Left lobe of liver (tissue), 2 donors: ENCODE measurements at regions not wholly inside any gene's neighbourhood (a gene's known extent, or its start where the extent isn't known, plus 50 kb on each side); places are given as distances from the start of the nearest gene placed in this dataset.
A peak's percentile ranks its signal among the peaks of the same experiment; 100 is the strongest.
"Not testable (repeated sequence)": the region's sequence is repeated elsewhere in the genome, so short reads cannot be mapped to it uniquely, and the experiment has no call there.

Experiments
- ATAC-seq: fragments of 200-7000 bp; cut with Tn5 transposase; one replicate; pipeline ENCODE4 v1.9.1; 2020; ENCODE audit warnings: mild to moderate bottlenecking, moderate library complexity
- DNase-seq: peaks from one replicate; pipeline ENCODE4 v3.0.0-alpha.2; 2020; ENCODE audit warnings: low spot score
- donor health status: DM: no; HTN: no; CAD: no; lungs with moderate emphysema.
- donor health status: DM: no; HTN: yes; CAD: no.

DNA sequence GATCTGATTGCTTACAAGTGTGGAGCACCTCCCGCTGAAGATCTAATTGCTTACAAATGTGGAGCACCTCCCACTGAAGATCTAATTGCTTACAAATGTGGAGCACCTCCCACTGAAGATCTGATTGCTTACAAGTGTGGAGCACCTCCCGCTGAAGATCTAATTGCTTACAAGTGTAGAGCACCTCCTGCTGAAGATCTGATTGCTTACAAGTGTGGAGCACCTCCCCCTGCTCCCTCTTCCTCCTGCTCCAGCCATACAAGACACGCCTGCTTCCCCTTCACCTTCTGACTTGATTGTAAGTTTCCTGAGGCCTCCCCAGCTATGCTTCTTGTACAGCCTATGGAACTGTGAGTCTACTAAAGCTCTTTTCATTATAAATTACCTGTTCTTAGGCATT, 1014.9 kb downstream of the SOCS6 start:
- not testable (repeated sequence) for ATAC-seq, DNase-seq

DNA sequence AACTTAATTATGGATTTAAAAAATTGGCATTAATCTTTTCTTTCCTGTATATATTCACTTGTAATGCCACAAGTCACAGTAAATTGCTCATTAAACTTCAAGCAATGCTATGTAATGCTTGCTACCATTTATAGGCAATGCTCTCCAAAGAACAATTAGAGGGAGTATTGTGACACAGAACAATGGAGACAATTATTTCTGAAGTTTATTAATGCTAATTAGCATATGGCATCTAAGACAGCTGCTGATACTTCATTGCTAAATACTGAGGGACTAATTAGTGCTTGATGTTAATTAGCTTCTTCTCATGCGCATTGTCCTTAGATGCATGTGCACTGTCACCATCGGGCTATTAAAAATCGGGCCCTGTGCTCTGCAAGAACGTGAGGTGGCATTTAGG, 1012.8 kb downstream of the SOCS6 start:
- no peak for ATAC-seq

DNA sequence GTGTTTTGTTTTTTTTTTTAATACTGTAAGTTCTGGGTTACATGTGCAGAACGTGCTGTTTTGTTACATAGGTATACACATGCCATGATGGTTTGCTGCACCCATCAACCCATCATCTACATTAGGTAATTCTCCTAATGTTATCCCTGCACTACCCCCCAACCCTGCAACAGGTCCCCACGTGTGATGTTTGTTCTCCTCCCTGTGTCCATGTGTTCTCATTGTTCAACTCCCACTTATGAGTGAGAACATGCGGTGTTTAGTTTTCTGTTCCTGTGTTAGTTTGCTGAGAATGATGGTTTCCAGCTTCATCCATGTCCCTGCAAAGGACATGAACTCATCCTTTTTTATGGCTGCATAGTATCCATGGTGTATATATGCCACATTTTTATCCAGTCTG, 1005.4 kb downstream of the SOCS6 start:
- not testable (repeated sequence) for DNase-seq, ATAC-seq

More for the DNA sequence above, 1012.8 kb downstream of the SOCS6 start:
- DNase-seq: no peak

DNA sequence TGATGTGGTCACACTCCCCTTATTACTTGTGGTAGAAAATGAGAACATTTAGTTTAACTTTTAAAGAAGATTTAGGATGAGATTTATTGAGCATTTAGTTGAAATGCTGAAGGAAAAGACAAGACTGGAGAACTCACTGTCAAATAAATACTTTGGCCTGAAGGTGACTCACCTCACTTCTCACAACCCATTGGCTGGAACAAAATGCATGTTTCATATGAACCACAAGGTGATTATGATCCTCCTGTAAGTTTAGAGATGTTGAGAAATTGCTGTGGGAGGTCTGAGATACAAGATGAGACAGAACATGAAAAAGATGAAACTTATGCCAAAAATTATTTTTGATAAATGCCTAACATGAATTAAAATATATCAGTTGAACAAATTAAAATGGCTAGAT, 1004.5 kb downstream of the SOCS6 start:
- DNase-seq: no peak
- ATAC-seq: no peak

DNA sequence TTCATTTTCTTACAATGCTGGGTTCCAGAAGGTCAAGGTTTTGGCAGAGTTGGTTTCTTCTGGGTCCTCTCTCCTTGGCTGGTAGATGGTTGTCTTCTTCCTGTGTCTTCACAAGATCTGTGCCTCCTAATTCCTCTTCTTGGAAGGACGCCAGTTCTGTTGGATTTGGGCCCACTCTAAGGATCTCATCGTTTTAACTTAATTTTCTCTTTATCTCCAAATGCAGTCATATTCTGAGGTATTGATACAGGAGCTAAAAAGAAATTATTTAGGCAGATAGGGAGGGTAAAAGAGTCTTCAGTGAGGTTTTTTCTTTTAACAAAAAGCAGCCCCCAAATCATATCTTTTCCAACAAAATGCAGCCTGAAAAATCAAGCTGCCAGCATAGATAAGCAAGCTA, 998.4 kb downstream of the SOCS6 start:
- ATAC-seq: no peak
- DNase-seq: no peak

DNA sequence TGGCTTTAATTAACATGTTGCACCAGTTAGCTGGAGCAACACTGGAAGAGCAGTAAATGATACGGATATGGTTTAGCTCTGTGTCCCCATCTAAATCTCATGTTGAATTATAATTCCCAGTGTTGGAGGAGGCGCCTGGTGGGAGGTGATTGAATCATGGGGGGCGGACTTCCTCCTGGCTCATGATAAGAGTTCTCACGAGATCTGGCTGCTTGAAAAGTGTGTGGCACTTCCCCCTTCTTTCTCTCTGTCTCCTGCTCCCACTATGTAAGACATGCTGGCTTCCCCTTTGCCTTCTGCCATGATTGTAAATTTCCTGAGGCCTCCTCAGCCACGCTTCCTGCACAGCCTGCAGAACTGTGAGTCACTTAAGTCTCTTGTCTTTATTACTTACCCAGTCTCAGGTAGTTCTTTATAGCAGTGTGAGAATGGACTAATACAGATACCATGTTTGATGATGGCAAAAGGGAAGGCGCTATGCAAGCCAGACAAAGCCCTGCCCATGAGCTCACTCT, 963.6 kb downstream of the SOCS6 start:
- ATAC-seq (no peak), DNase-seq (no peak)

DNA sequence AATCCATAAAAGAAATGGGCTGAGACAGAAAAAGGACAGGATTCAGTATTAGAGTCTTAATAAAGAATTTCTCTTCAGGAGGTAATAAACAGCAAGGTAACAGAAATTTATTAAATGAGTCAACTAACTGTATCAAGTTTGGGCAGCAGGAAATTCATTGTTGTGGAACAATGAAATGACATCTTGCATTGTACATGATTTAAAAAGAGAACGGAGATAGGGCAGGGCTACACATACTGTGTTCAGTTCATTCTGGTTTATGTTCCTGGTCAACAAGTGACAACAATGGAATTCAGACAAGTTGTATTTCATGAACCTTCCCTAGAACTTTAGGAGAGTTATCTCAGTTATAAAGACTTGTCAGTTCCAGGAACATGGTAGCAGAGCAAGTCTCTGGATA, 961.3 kb downstream of the SOCS6 start:
- no peak for DNase-seq
- ATAC-seq: no peak

DNA sequence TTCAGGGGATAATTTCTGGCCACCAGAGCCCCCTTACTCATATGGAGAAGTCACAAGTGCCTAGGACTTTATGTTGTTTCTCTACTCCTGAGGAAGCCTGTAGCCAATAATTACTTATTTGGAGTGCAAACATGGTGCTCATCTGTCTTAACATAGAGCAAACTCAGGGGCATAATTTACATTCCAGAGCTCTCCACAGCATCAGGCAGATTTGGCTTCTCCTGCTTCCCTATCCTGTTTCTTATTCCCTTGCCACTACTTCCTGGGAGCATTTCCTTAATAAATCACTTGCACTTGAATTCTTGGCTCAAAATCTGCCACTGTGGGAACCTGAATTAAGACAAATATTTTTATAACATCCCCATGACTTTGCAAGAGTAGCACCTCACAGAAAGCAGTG, 960.9 kb downstream of the SOCS6 start:
- ATAC-seq (no peak), DNase-seq (no peak)

DNA sequence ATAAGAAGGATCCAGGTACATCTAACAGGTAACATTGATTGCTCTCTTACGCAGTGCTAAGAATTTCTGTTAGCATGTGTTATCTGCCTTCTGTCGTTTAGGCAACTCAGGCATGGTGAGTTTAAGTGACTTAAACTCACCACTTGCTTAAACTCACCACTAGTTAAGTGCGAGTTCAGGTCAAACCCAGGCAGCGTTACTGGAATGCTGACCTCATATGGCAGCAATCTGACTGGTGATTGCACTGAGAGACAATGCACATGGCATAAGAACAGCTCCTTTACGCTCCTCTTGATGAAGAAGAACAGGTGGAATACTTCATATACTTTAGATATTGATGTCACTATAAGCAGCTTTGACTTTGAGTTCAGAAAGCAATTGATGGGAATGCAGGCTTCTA, 954.1 kb downstream of the SOCS6 start:
- DNase-seq (no peak), ATAC-seq (no peak)

DNA sequence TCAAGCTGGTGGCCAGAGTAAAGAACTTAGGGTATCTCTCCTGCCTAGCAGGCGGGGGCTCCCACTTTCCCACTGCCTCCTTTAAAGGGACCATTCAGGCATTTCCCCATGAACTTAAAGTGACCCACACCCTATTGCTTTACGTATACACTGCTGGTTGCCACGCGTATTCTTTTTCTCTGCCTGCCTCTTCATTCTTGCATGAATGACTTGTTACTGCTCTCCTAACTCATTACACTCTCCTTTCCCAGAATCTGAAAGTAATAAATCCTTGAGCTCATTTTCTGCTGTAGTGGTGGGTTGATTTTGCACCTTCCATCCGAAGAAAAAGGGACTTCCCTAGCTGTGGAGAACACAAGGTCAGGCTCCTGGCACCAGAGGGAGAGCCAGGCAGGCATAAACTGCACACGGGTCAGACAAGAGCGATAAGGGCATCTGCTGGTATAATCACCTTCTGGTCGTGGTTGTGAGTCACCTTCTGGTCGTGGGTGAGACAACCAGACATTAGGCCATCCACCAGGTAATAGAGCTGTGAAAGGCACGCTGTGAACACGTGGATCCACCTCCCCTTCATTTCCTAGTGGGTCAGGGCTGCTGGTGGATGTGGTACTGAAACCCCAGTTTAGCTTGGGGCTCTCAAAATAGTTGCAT, 950.3 kb downstream of the SOCS6 start:
- DNase-seq (no peak), ATAC-seq (no peak)

DNA sequence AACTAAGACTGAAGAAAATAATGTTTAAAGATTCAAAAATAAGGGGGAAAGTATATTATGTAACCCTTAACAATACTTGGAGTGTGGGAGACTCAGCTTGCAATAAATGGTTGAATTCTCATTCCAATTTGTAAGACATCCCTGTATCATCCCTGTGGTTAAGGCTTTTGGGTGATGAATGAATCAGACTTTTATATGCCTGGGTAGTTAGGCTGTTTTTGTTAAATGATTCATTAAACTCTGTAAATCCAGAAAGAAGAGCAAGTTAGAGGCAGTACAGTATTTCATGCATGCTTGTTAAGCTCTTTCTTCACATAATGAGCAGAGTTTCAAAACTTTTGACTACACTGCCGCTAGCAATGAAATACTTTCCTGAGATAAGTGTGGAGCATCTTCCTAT, 948.8 kb downstream of the SOCS6 start:
- ATAC-seq (no peak), DNase-seq (no peak)

DNA sequence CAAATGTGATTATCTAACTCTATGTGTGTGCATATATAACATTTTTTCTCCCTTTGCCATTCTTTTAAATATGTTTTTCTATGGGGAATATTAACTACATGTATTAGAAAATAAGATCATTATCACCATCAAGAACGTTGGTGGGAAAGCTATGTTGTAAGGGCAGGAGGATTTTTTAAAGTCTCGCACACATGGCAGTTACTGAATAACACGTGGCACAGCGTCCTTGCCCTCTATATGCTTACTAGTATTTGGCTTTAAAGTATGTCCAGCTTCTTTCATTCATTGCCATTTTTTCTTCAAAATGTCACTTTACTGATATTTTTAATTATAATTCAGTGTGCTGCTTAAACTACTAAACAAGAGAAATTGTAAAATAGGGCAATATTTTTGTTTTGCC, 944.3 kb downstream of the SOCS6 start:
- DNase-seq (no peak), ATAC-seq (no peak)

DNA sequence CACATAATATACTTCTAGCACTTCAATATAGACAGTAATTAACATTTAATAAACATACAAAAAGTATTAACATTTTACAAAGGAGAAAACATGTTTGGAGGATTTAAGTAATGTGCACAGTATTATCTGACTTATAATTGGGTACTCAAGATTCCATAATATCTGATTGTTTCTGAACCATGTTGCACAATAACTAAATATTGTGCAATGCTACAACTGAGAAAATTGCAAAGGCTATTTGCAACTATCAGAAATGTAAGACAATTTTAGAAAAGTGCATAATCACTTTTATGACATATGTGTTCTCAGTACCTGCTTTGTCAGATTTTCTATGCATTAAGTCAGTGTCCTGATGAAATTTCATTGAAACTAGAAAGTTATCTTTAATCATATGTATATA, 934.6 kb downstream of the SOCS6 start:
- ATAC-seq: no peak
- DNase-seq: no peak

DNA sequence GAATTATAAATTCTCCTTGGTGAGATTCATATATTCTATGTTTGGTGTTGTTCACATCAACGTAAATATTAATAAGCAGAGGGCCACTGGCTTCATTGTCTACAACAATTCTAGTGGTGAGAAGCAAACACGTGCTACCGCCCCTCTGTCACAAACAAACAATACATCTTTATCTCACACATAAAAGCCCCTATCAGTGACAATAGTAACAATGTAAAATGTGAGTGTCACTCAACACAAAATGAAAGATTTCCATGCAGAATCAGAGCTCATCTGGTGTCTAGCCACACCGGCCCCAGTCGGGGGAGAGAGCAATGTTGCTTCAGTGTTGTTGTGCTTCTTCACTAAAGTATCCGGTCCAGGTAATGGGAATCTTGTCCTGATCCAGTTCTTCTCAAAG, 932.6 kb downstream of the SOCS6 start:
- no peak for DNase-seq

DNA sequence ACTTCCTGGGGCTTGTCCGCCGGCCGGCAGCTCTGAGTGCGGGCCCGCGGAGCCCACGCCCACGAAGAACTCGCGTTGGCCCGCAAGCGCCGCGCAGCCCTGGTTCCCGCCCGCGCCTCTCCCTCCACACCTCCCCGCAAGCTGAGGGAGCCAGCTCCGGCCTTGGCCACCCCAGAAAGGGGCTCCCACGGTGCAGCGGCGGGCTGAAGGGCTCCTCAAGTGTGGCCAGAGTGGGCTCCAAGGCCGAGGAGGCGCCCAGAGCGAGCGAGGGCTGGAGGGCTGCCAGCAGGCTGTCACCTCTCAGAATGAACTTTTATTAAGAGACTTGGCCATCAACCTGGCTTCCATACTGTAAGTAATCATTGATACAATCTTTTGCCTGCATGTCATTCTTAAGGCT, 923.9 kb downstream of the SOCS6 start:
- not testable (repeated sequence) for DNase-seq, ATAC-seq

More for the DNA sequence above, 932.6 kb downstream of the SOCS6 start:
- ATAC-seq: no peak

DNA sequence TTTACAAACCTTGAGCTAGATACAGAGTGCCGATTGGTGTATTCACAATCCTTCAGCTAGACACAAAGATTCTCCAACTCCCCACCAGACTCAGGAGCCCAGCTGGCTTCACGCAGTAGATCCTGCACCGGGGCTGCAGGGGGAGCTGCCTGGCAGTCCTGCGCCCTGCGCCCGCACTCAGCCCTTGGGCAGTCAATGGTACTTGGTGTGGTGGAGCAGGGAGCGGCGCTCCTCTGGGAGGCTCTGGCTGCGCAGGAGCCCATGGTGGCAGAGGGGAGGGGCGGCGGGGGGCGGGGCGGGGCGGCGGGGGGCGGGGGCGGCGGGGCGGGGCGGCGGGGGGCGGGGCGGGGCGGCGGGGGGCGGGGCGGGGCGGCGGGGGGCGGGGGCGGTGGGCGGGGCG, 923.4 kb downstream of the SOCS6 start:
- DNase-seq: no peak

DNA sequence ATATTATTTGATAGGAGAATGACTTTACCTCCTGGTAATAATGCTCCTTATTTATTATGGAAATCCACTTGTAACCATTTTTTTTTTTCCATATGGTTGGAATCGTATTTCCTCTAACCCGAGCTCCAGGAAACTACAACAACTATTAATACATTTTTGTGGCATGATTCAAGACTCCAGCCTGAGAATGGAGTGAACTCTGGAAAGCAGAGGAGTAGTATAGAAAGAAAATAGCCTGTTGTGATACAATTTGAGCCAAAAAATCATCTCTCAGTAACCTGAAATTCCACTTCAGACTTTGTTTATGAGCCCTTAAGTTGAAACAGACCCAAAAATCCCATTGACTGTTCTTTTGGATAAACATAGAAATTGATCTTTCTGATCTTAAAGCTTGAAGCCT, 921.1 kb downstream of the SOCS6 start:
- DNase-seq: no peak
- ATAC-seq: no peak

More for the DNA sequence above, 923.4 kb downstream of the SOCS6 start:
- ATAC-seq: no peak

DNA sequence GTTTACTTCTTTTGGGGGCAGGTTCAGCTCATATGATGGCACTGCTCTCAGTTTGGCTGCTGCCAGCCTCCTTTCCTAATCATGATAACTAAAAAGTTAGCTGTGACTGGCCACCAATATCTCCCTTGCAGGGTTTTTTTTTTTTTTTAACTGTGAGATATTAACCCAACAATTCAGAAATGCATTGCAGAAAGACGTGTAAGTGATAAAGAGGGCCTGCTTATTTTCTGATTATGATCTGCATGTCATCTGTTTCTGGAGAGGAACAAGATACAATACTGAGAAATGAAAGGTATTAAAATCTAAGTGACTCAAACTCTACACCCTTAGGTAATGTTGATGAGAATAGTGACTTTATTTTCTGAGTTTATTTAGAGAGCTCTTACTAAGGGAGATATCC, 905.6 kb downstream of the SOCS6 start:
- ATAC-seq (no peak), DNase-seq (no peak)

DNA sequence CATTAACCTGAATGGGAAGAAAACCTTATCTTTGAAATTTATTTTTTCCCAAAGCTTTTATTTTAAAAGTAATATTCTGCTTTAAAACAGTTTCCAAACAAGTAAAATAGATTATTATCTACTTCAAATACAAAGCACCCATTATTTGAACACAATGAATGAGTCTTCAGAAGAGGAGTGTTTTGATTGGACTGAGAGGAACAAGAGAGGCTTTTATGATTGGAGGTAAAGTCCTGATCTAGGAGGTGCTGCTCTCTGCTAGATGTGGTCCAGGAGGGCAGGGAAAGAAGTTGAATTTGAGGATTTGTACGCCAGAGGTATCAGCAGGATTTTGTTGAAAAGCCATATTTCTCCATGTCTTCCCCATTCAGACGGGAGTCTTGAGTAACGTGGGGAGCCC, 900.7 kb downstream of the SOCS6 start:
- no peak for ATAC-seq
- no peak for DNase-seq

DNA sequence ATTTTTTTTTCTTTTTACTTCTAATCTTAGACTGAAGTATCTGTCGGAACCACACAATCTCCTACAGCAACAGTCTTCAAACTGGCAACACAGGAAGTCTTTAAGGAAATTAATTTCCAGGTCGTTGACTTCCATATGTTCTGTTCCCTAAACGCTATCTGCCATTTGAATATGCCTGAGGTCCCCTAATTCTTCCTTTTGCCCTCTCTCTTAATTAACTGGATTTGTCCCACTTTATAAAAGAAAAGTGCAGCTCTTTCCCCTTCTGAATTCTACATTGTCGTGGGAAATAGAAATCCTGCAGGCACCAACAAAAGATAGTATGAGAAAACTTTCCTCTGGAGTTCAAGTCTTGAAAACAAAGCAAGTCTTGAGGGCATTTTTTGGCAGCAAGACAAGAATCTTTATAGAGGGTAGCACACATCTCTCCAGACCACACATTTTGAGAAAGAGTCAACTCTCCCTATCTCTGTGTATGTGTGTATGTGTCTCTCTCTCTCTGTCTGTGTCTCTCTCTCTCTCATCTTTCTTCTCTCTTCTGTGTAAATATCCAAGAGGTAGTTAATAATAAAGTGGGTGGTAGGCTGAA, 879.8 kb downstream of the SOCS6 start:
- ATAC-seq (no peak), DNase-seq (no peak)

DNA sequence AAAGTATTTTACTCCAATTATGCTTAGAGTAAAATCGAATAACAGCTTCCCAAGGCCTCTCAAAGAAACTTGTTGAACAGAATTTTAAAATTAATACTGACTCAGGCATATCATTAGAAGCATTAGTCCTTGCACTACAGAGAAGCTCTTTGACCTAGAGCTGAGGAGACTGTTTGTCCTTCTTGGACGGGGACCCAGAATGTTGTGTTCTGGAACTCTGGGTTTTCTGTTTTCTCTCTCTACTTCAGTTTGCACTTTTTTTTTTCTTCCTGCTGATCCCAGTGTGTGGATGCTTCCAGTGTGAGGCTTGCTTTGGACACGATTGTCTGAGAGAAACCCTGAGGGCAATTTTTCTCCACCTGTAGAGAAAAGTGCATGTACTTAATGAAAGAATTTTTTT, 847.6 kb downstream of the SOCS6 start:
- ATAC-seq: peak; percentile 16
- DNase-seq: no peak

DNA sequence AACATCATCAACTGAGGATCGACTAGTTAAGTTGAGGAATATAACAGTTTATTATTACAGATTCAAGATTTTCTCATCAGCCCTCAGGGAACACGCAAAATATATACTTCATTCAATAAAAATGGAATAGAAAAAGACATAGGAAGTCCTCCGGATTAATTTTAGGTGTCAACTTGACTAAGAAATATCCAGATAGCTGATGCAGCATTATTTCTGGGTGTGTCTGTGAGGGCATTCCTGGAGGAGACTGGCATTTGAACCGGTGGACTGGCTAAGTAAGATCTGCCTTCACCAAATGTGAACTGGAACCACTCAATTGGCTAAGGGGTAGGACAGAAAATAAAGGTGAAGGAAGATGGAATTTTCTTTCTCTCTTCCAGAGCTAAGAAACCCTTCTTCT, 845.3 kb downstream of the SOCS6 start:
- ATAC-seq: no peak

DNA sequence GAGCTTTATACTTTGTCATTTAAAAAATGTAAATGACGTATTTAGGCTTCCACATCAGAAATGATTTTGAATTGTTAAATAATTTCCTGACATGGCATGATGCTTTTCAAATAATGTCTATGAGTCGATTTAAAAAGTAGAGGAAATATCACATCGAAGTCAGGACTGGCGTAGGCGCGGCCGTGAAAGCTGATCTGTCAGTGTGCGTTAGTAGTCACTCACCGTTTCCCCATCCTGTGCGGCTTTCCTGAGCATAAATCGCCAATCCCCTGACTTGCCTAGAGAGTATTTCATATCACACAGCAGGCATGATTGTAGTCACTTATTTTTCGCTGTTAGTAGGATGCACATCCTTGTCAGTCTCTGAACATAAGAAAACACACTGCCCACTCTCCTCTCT, 843.1 kb downstream of the SOCS6 start:
- DNase-seq (no peak), ATAC-seq (no peak)

More for the DNA sequence above, 845.3 kb downstream of the SOCS6 start:
- DNase-seq: no peak
